ENCODE measurements at regions not wholly inside any gene's neighbourhood (a gene's known extent, or its start where the extent isn't known, plus 50 kb on each side); places are given as distances from the start of the nearest gene placed in this dataset.

- H4K20me1 ChIP-seq (ENCODE audit: control insufficient read depth, insufficient read depth, insufficient read length) = no peaks in the 10 kb centered on the region
- H2AK5ac ChIP-seq (ENCODE audit: insufficient read length, low read length) = no peak overlapping the region
- no peak overlapping the region for H3K23ac ChIP-seq (ENCODE audit: insufficient read length, low read depth, low read length)
- no peaks in the 10 kb centered on the region for H3K27me3 ChIP-seq (ENCODE audit: insufficient read depth, low read length)
- H4K8ac ChIP-seq (replicated peaks; ENCODE audit: insufficient read length, low read depth, low read length) = no peak overlapping the region
- peaks cover 0 to 6% of the 10 kb centered on the region in 2 experiments; a peak in 3 of 5 replicates for H3K9me3 Mint-ChIP-seq
- H3K4me1 ChIP-seq (ENCODE audit: insufficient read depth, low read length) = no peaks in the 10 kb centered on the region
- H3K18ac ChIP-seq (ENCODE audit: insufficient read length, low read depth, low read length) = no peak overlapping the region
- H2BK12ac ChIP-seq (ENCODE audit: insufficient read length, low read depth, low read length) = no peak overlapping the region
- no peaks in the 10 kb centered on the region for H3K79me2 ChIP-seq (ENCODE audit: insufficient read depth, low read length)
- no peaks in the 10 kb centered on the region for H3K79me1 ChIP-seq (ENCODE audit: insufficient read depth, low read depth, low read length, poor library complexity, severe bottlenecking)
- no peak overlapping the region for H3K27ac ChIP-seq (ENCODE audit: insufficient read length, low read depth, low read length)
- H3K14ac ChIP-seq (ENCODE audit: insufficient read depth, low read length) = no peak overlapping the region
- no peaks in the 10 kb centered on the region for H3K9me3 ChIP-seq (ENCODE audit: control insufficient read depth, low read depth, low read length)
- no peaks in the 10 kb centered on the region; a peak in 2 of 7 replicates for H3K36me3 Mint-ChIP-seq (ENCODE audit: insufficient read depth in 1 of 3, low read depth in 3 of 3)
- DNase-seq = no peak
- H3K23me2 ChIP-seq (ENCODE audit: insufficient read length, low read depth, low read length, poor library complexity, severe bottlenecking) = no peaks in the 10 kb centered on the region
- no CpG with 5 or more reads among the region's 2 CpGs for WGBS (ENCODE audit: extremely low coverage, insufficient read length, low lambda C conversion rate)
- H2AFZ ChIP-seq (ENCODE audit: low read length) = no peak overlapping the region
- H3K4me1 Mint-ChIP-seq = 0 out of 4 replicates have a peak, but pooled peaks cover 0 to 3% of the 10 kb centered on the region in 2 experiments
- no peak overlapping the region for H3K56ac ChIP-seq (ENCODE audit: insufficient read length, low read depth, low read length)
- H2BK5ac ChIP-seq (ENCODE audit: insufficient read length, low read length) = no peak overlapping the region
- H3K4me3 Mint-ChIP-seq = no peak overlapping the region
- H4K5ac ChIP-seq (ENCODE audit: insufficient read length, low read depth, low read length) = no peak overlapping the region
- no peak overlapping the region for H3K4me2 ChIP-seq (ENCODE audit: insufficient read depth, insufficient read length, low read length)
- H3K9ac ChIP-seq (ENCODE audit: extremely low read depth, insufficient read length, low read length) = no peak overlapping the region
- H4K91ac ChIP-seq (ENCODE audit: insufficient read length, low read depth, low read length) = no peak overlapping the region
- no peak overlapping the region for H3K4ac ChIP-seq (ENCODE audit: low read depth, low read length)
- no peak overlapping the region for H2BK20ac ChIP-seq (ENCODE audit: low read depth, low read length, poor library complexity, severe bottlenecking)
- H2BK120ac ChIP-seq (ENCODE audit: low read depth, low read length, poor library complexity, severe bottlenecking) = no peak overlapping the region
- no peaks in the 10 kb centered on the region for H3K27me3 Mint-ChIP-seq (ENCODE audit: low read depth)
- no peak overlapping the region for H2BK15ac ChIP-seq (ENCODE audit: low read depth, low read length)
- no peak overlapping the region for H3T11ph ChIP-seq (ENCODE audit: low read length)
- H3K27ac Mint-ChIP-seq = no peak overlapping the region
- no peak for TF ChIP-seq CTCF (conservative IDR thresholded peaks at IDR 0.05)
These were observed 1050.8 kb downstream of the DIPK2A start for GRCh38 chr3:145022447-145022846.

Measured in H9 (cell line).